Spleen (tissue), 11 donors: ENCODE measurements at regions not wholly inside any gene's neighbourhood (a gene's known extent, or its start where the extent isn't known, plus 50 kb on each side); places are given as distances from the start of the nearest gene placed in this dataset.

Experiments used
- DNase-seq: peaks from one replicate; pipeline ENCODE4 v3.0.0-alpha.2; 2020
- H3K27ac ChIP-seq, 8 donors: fragments of 200-600 bp; sonication (generic) in 7 of 8; 1 replicate in 4 of 8; 2 replicates in 4 of 8; pipeline versions ENCODE4 v1.5.0 to v1.8.0; 2016 to 2021; ENCODE audit warnings: inconsistent platforms in 4 of 8, mild to moderate bottlenecking in 4 of 8, moderate library complexity in 1 of 8
- H3K27me3 ChIP-seq, 7 donors: fragments of 200-600 bp; sonication (generic) in 6 of 7; replicated peaks in 1 of 7; 1 replicate in 4 of 7; 2 replicates in 3 of 7; pipeline versions ENCODE4 v1.5.0 to v1.8.0; 2016 to 2021; ENCODE audit warnings: inconsistent platforms in 3 of 7, mild to moderate bottlenecking in 1 of 7
- H3K36me3 ChIP-seq, 6 donors: fragments of 200-600 bp; sonication (generic) in 5 of 6; 1 replicate in 4 of 6; 2 replicates in 2 of 6; pipeline versions ENCODE4 v1.5.0 to v1.8.0; 2016 to 2021; ENCODE audit warnings: inconsistent platforms in 2 of 6
- H3K4me1 ChIP-seq, 6 donors: fragments of 200-600 bp; sonication (generic) in 5 of 6; 1 replicate in 3 of 6; 2 replicates in 3 of 6; pipeline versions ENCODE4 v1.5.0 to v1.8.0; 2016 to 2021; ENCODE audit warnings: inconsistent platforms in 3 of 6
- H3K4me3 ChIP-seq, 8 donors: fragments of 200-600 bp; sonication (generic) in 7 of 8; 1 replicate in 4 of 8; 2 replicates in 4 of 8; pipeline versions ENCODE4 v1.5.0 to v1.8.0; 2016 to 2021; ENCODE audit warnings: inconsistent platforms in 4 of 8, mild to moderate bottlenecking in 4 of 8, moderate library complexity in 2 of 8
- H3K9me3 ChIP-seq, 8 donors: fragments of 200-600 bp; sonication (generic) in 7 of 8; 1 replicate in 4 of 8; 2 replicates in 4 of 8; pipeline versions ENCODE4 v1.5.0 to v1.8.0; 2016 to 2021; ENCODE audit warnings: inconsistent platforms in 4 of 8
- CTCF ChIP-seq, 11 experiments: fragments of 200-600 bp in 7 of 11; fragments of 450-650 bp in 4 of 11; sonication (generic) in 4 of 11; IDR thresholded peaks in 8 of 11; conservative IDR thresholded peaks in 3 of 11; 1 replicate in 7 of 11; 2 replicates in 4 of 11; pipeline versions ENCODE4 v1.4.0 to v1.8.0; 2016 to 2021; ENCODE audit warnings: antibody characterized with exemption in 11 of 11, inconsistent platforms in 4 of 11, mild to moderate bottlenecking in 1 of 11
- POLR2A ChIP-seq, 3 donors: fragments of 450-650 bp; IDR thresholded peaks; one replicate each; pipeline ENCODE4 v1.5.1; 2017; ENCODE audit warnings: antibody characterized with exemption in 3 of 3, mild to moderate bottlenecking in 1 of 3
- POLR2AphosphoS5 ChIP-seq, 3 donors: sonication (generic); formaldehyde crosslinking; IDR thresholded peaks; one replicate each; pipeline ENCODE4 v1.5.1; 2017; ENCODE audit warnings: antibody characterized with exemption in 3 of 3
- WGBS, 5 donors: extraction: QIAGEN DNeasy Blood & Tissue Kit in 3 of 5; methylation state at CpG; one replicate each; pipeline versions ENCODE4 v1.1.5 to v1.1.7; 2013 to 2018; 5-methylcytosine and 5-hydroxymethylcytosine counted together
- intact Hi-C: fragments of 100-400 bp; cut with DNase I; formaldehyde crosslinking; loops from one replicate; pipeline ENCODE4 v1.15.0; 2023; ENCODE audit warnings: low total_unique reads
- donor health status: healthy with polysubstance abuse.
- donor health status: DM: no; HTN: no; CAD: no; lungs with moderate emphysema.
- donor health status: DM: no; HTN: no; CAD: no.
- donor health status: Bipolar disorder and iron deficiency.
- donor health status: healthy.
- donor health status: DM: no; HTN: no; CAD: no.
- donor health status: DM: yes; HTN: yes; CAD: no.

- Histone ChIP-seq H3K27me3 (no peaks in the 10 kb centered on the region), H3K27ac (no peak overlapping the region)
Measured at GRCh38 chr4:137213372-137214173, 318.7 kb downstream of the PCDH18 start.

GRCh38 chr4:137212601-137213000, 319.7 kb downstream of the PCDH18 start:
- Histone ChIP-seq H3K27me3 (no peaks in the 10 kb centered on the region), H3K27ac (no peak overlapping the region), H3K36me3 (no peaks in the 10 kb centered on the region), H3K9me3 (no peaks in the 10 kb centered on the region), H3K4me3 (no peak overlapping the region), H3K4me1 (no peaks in the 10 kb centered on the region)
- no peak for TF ChIP-seq CTCF (IDR thresholded peaks at IDR 0.05 in 8 of 11, conservative IDR thresholded peaks at IDR 0.05 in 3 of 11)
- no peak for TF ChIP-seq POLR2AphosphoS5 (IDR thresholded peaks at IDR 0.05)
- no peak for TF ChIP-seq POLR2A (IDR thresholded peaks at IDR 0.05)
- DNase-seq = no peak
- intact Hi-C loops = no loop called here

More at GRCh38 chr4:137213372-137214173, 318.7 kb downstream of the PCDH18 start:
- WGBS, 5 donors = 84 to 94% (median 91%) methylated on average over 4 of the region's 4 CpGs
- H3K4me1 ChIP-seq = no peaks in the 10 kb centered on the region
- intact Hi-C loops = no loop called here
- H3K9me3 ChIP-seq = no peaks in the 10 kb centered on the region
- H3K4me3 ChIP-seq = no peak overlapping the region
- TF ChIP-seq CTCF (IDR thresholded peaks at IDR 0.05 in 8 of 11, conservative IDR thresholded peaks at IDR 0.05 in 3 of 11) (no peak), POLR2AphosphoS5 (IDR thresholded peaks at IDR 0.05) (no peak), POLR2A (IDR thresholded peaks at IDR 0.05) (no peak)
- H3K36me3 ChIP-seq = no peaks in the 10 kb centered on the region
- no peak for DNase-seq

- Histone ChIP-seq H3K27ac (no peak overlapping the region), H3K9me3 (no peaks in the 10 kb centered on the region), H3K4me3 (no peak overlapping the region), H3K27me3 (no peaks in the 10 kb centered on the region), H3K4me1 (no peaks in the 10 kb centered on the region), H3K36me3 (no peaks in the 10 kb centered on the region)
- no peak for DNase-seq
- intact Hi-C loops = no loop called here
- TF ChIP-seq POLR2A (IDR thresholded peaks at IDR 0.05) = no peak
- no peak for TF ChIP-seq POLR2AphosphoS5 (IDR thresholded peaks at IDR 0.05)
- TF ChIP-seq CTCF (IDR thresholded peaks at IDR 0.05 in 8 of 11, conservative IDR thresholded peaks at IDR 0.05 in 3 of 11) = no peak
- 90 to 97% (median 92%) methylated on average over 2 of the region's 2 CpGs for WGBS, 5 donors
Measured at GRCh38 chr4:137209240-137209639, 323.1 kb downstream of the PCDH18 start.

- no peak overlapping the region for H3K4me3 ChIP-seq
- no peaks in the 10 kb centered on the region for H3K36me3 ChIP-seq
- no peaks in the 10 kb centered on the region for H3K27me3 ChIP-seq
- H3K9me3 ChIP-seq = no peaks in the 10 kb centered on the region
- no peak overlapping the region for H3K27ac ChIP-seq
- no peak for DNase-seq
- TF ChIP-seq POLR2AphosphoS5 (IDR thresholded peaks at IDR 0.05) (no peak), CTCF (IDR thresholded peaks at IDR 0.05 in 8 of 11, conservative IDR thresholded peaks at IDR 0.05 in 3 of 11) (no peak), POLR2A (IDR thresholded peaks at IDR 0.05) (no peak)
- WGBS, 5 donors = 9 to 34% (median 24%) methylated on average over 1 of the region's 1 CpG
- intact Hi-C loops = no loop called here
- no peaks in the 10 kb centered on the region for H3K4me1 ChIP-seq
Measured at GRCh38 chr4:137206781-137207180, 325.5 kb downstream of the PCDH18 start.
